Glomerular endothelial cell (primary cell): ENCODE measurements at regions not wholly inside any gene's neighbourhood (a gene's known extent, or its start where the extent isn't known, plus 50 kb on each side); places are given as distances from the start of the nearest gene placed in this dataset.

Experiments
- DNase-seq: peaks from one replicate; pipeline ENCODE4 v3.0.0-alpha.2; 2011; ENCODE audit warnings: low read depth, low spot score; ENCODE audit errors: extremely low read depth

DNA sequence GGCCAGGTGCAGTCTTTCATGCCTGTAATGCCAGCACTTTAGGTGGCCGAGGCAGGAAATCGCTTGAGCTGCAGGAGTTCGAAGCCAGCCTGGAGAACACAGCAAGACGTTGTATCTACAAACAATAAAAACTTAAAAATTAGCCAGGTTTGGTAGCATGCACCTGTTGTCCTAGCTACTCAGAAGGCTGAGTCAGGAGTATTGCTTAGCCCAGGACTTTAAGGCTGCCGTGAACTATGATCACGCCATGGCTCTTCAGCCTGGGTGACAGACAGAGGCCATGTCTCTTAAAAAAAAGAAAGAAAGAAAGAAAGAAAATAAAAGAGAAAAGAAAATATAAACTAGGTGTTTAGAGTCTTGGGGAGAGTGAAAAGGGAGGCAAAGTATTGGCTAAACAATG, 96.4 kb upstream of the PDE5A start:
- no peak for DNase-seq

DNA sequence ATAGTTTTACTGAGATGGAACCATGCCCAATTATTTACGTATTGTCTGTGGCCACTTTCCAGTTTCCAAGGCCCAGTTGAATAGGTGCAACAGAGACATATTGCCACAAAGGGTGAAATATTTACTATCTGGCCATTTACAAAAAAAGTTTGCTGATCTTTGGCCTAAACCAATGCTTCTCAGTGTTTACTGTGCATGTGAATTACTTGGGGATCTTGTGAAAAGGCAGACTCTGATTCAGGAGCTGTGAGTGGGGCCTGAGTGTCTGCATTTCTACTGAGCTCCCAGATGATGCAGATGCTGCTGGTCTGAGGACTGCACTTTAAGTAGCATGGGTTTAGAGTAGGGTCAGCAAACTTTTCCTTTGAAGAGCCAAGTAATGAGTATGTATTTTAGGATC, 94.1 kb upstream of the PDE5A start:
- no peak for DNase-seq

DNA sequence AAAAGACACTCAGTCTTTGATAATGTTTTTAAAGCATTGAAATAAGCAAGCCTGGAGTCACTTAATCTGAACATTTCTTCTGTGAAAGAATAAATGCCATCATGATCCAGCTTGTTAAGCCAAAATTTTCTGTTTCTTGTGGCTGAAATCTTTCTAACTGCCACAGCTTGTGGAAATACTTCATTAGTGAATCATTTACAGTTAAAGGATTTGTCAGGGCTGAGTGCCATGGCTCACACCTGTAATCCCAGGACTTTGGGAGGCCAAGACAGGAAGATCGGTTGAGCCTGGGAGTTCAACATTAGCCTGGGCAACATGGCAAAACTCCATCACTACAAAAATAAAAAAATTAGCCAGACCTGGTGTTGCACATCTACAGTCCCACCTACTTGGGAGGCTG, 93.3 kb upstream of the PDE5A start:
- DNase-seq, result no peak

DNA sequence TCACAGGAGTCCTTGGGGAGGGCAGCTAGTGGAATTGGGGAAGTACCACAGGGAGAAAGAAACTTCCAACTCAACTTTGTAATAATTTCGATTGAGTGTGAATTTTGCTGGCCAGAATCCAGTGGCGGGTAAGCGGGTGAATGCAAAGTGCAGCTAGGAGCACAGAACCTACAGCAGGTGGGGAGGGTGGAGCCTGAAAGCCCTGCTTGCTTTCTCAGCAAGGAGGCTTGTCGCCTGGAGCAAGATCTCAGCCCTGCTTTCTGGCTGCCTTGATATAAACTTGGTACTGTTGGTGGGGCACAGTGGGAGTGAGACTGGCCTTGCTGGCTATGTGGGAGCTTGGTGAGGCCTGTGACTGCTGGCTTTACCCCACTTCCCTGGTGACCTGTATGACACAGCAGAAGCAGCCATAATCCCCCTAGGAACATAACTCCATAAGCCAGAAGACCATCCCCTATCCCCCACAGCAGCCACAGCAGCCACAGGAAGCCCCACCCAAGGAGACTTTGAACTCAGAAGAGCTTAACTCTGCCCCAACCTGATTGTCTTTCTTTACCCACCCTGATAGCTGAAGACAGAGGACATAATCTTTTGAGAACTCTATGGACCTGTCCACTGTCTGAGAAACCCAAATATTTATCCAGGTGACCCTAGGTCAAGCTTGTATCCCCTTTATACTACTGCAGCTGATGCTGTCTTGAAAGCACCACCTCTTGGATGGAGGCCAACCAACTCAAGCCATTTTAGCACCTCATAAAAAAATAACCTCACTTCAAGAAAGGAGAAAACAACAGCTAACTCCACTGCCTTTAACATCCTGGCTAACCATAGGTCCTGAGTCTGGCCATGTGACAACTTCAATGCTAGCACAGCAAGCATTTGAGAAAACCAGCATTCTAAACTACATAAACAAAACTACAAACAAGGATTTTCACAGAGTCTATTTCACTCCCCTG, 87.2 kb upstream of the PDE5A start:
- DNase-seq, result no peak

- DNase-seq, result no peak
These were observed 80.8 kb upstream of the PDE5A start for GRCh38 chr4:119709418-119709817.

GRCh38 chr4:119707336-119707735, 78.7 kb upstream of the PDE5A start:
- DNase-seq, result no peak

- no peak for DNase-seq
These were observed 78.2 kb upstream of the PDE5A start for GRCh38 chr4:119706804-119707203.

- DNase-seq, result no peak
These were observed 69.3 kb upstream of the PDE5A start for GRCh38 chr4:119697887-119698393.

DNA sequence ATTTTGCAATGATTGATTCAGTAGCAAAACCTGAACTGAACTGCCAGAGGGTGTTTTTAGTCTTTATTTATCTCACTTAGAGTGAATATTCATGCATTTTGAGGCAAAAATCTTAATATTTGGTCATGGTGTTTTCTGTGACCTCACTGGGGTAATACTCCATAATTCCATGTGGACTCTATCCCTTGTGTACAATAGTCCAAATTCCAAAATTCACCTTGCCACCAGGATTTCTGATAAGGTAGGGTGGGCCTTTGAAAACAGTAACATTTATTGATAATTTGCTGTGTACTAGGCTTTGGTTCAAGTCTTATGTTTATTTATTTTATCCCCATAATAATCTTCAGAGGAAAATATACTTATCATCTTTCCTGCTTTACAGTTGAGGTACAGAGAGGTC, 68.4 kb upstream of the PDE5A start:
- no peak for DNase-seq

GRCh38 chr4:119695216-119695615, 66.6 kb upstream of the PDE5A start:
- DNase-seq, result no peak

- DNase-seq, result no peak
These were observed 64.5 kb upstream of the PDE5A start for GRCh38 chr4:119693126-119693525.

DNA sequence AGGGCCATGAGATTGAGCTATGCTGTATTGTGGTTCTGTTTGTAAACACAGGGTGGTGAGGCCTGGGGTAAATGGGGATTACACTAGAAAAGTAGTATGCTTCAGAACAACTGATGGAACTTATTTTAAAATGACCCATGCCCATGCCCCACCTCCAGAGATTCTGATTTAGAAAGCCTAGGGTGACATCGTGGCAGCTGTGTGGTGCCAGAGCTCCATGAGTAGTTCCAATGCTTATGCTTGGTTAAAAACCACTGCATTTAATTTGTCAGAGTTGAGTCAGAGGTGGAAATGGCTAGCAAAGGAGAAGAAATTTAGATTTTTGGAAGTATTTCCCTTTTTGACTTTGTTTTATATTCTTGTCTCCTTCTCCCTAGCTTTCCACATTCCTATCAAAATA, 63.4 kb upstream of the PDE5A start:
- DNase-seq, result no peak

DNA sequence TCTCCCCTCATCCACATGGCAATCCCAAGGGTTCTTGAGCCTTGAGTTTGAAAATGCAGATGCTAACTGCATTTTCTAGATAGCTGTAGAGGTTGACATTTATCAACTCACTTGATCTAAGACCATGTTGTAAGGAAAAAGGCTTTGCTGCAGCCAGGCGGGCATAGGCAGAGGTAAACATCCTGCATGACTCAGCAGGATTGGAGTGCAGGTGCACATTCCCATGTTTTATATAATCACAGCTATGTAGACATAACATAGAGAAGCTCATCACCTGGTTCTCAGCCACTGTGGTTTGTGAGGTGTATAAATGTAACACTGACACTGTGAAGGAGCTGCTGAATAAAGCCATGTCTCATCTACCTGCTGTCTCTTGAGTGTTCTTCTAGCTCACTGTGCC, 62.3 kb upstream of the PDE5A start:
- DNase-seq, result no peak

DNA sequence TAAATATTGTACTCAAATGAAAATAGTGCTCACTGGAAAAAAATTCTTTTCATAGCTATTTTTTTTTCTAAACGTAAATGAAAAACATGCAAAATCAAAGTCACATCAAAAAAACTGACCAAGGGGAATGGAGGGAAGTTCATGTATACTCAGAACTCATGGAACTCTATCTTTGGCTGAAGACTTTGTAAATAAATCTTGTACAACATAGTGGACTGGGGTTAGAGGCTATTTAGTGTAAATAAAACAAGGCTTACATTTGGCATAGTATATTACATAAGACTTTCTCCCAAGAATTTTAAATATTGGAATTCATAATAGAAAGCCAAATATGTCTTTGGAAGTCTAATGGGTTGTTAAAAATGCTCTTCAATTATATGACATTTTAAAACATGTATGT, 59.8 kb upstream of the PDE5A start:
- no peak for DNase-seq

DNA sequence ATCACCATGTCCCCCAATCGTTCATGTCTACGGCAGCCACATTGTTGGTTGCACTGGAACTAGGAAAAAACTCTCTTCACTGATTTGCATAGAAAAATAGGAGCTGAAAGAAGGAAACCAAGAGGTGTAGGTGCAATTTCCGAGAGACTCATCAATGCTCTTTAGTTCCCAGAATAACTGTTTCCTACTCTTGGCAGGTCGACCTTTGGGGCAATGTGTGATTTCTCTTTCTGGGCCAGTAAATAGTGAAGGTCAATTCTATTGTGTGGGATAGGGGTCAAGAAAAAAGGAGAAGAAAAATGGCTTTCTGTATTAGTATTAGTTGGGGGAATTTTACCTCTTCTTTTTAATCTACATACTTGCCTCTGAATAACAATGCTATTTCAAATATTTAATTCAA, 55.9 kb upstream of the PDE5A start:
- DNase-seq, result no peak

DNA sequence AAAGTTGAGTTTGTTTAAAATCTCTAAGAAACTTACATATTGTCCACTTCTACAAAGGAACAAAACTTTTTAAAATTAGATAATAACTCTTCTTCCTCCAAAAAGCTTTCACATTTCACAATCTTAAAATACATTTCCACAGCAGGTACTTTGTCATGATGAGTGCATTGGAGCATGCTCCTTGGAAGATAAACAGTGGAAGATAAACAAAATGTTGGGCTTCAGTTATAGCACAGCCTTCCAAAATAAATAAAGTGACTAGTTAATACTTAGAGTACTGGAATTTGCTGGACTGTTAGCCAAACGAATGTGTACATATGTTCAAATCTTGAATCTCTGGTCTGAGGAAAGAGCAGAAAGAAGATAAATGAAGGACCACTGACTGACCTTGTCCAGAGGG, 54.9 kb upstream of the PDE5A start:
- no peak for DNase-seq

- no peak for DNase-seq
These were observed 53.5 kb upstream of the PDE5A start for GRCh38 chr4:119682099-119682498.

- no peak for DNase-seq
These were observed 50.6 kb upstream of the PDE5A start for GRCh38 chr4:119679251-119679650.

DNA sequence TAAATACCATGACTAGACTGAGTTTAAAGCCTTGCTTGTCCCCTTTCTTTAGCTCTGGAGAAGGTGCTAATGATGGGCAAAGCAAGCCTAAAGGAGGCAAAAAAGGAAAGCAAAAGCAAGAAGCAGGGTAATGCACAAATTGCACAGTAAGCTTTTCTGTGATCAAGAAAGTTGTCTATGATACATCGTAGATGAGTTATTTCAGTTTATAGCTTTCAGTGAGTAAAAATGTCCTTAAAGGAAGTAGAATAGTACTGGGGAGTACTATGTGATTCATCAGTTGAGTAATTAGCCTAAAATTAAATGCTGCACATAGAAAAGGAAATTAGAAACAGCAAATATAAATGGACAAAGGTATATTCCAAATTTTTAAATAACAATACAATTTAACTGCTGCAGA, 50.2 kb upstream of the PDE5A start:
- no peak for DNase-seq
